ENCODE measurements at regions not wholly inside any gene's neighbourhood (a gene's known extent, or its start where the extent isn't known, plus 50 kb on each side); places are given as distances from the start of the nearest gene placed in this dataset.

- no peak for TF ChIP-seq CTCF (IDR thresholded peaks at IDR 0.05; ENCODE audit: unreplicated experiment in 3 of 3)
- no peak overlapping the region for H3K4me3 Mint-ChIP-seq
These were observed 246.1 kb downstream of the RAD51AP2 start for GRCh38 chr2:17272170-17272569.

GRCh38 chr2:17271416-17271815, 246.8 kb downstream of the RAD51AP2 start:
- Mint-ChIP-seq H3K4me1 (no peaks in the 10 kb centered on the region), H3K27ac (no peak overlapping the region), H3K9me3 (no peaks in the 10 kb centered on the region), H3K27me3 (ENCODE audit: low read depth) (no peaks in the 10 kb centered on the region), H3K4me3 (no peak overlapping the region), H3K36me3 (ENCODE audit: low read depth) (no peaks in the 10 kb centered on the region)
- TF ChIP-seq CTCF (IDR thresholded peaks at IDR 0.05; ENCODE audit: unreplicated experiment in 3 of 3): no peak

More at GRCh38 chr2:17272170-17272569, 246.1 kb downstream of the RAD51AP2 start:
- no peaks in the 10 kb centered on the region for H3K36me3 Mint-ChIP-seq (ENCODE audit: low read depth)
- no peaks in the 10 kb centered on the region for H3K27me3 Mint-ChIP-seq (ENCODE audit: low read depth)
- H3K9me3 Mint-ChIP-seq: no peaks in the 10 kb centered on the region
- H3K4me1 Mint-ChIP-seq: no peaks in the 10 kb centered on the region
- no peak overlapping the region for H3K27ac Mint-ChIP-seq

- TF ChIP-seq CTCF (IDR thresholded peaks at IDR 0.05; ENCODE audit: unreplicated experiment in 3 of 3): no peak
- H3K27me3 Mint-ChIP-seq (ENCODE audit: low read depth): no peaks in the 10 kb centered on the region
- H3K9me3 Mint-ChIP-seq: no peaks in the 10 kb centered on the region
- no peak overlapping the region for H3K27ac Mint-ChIP-seq
- H3K4me3 Mint-ChIP-seq: no peak overlapping the region
- no peaks in the 10 kb centered on the region for H3K4me1 Mint-ChIP-seq
- H3K36me3 Mint-ChIP-seq (ENCODE audit: low read depth): no peaks in the 10 kb centered on the region
These were observed 247.3 kb downstream of the RAD51AP2 start for GRCh38 chr2:17270894-17271293.

GRCh38 chr2:17263570-17263968, 254.7 kb downstream of the RAD51AP2 start:
- no peak overlapping the region for H3K4me3 Mint-ChIP-seq
- no peaks in the 10 kb centered on the region for H3K27me3 Mint-ChIP-seq (ENCODE audit: low read depth)
- no peak for TF ChIP-seq CTCF (IDR thresholded peaks at IDR 0.05; ENCODE audit: unreplicated experiment in 3 of 3)
- no peaks in the 10 kb centered on the region for H3K4me1 Mint-ChIP-seq
- no peaks in the 10 kb centered on the region for H3K9me3 Mint-ChIP-seq
- H3K27ac Mint-ChIP-seq: no peak overlapping the region
- no peaks in the 10 kb centered on the region for H3K36me3 Mint-ChIP-seq (ENCODE audit: low read depth)

GRCh38 chr2:17262854-17263569, 255.2 kb downstream of the RAD51AP2 start:
- TF ChIP-seq CTCF (IDR thresholded peaks at IDR 0.05; ENCODE audit: unreplicated experiment in 3 of 3): no peak
- Mint-ChIP-seq H3K27ac (no peak overlapping the region), H3K36me3 (ENCODE audit: low read depth) (no peaks in the 10 kb centered on the region), H3K9me3 (no peaks in the 10 kb centered on the region), H3K27me3 (ENCODE audit: low read depth) (no peaks in the 10 kb centered on the region), H3K4me3 (no peak overlapping the region), H3K4me1 (no peaks in the 10 kb centered on the region)

GRCh38 chr2:17259613-17260012, 258.6 kb downstream of the RAD51AP2 start:
- H3K27ac Mint-ChIP-seq: no peak overlapping the region
- H3K27me3 Mint-ChIP-seq (ENCODE audit: low read depth): peaks cover 4% of the 10 kb centered on the region
- TF ChIP-seq CTCF (IDR thresholded peaks at IDR 0.05; ENCODE audit: unreplicated experiment in 3 of 3): no peak
- no peaks in the 10 kb centered on the region for H3K9me3 Mint-ChIP-seq
- H3K4me1 Mint-ChIP-seq: peaks cover 1% of the 10 kb centered on the region
- no peaks in the 10 kb centered on the region for H3K36me3 Mint-ChIP-seq (ENCODE audit: low read depth)
- no peak overlapping the region for H3K4me3 Mint-ChIP-seq
